Adipocyte (in vitro differentiated cells): ENCODE measurements at regions not wholly inside any gene's neighbourhood (a gene's known extent, or its start where the extent isn't known, plus 50 kb on each side); places are given as distances from the start of the nearest gene placed in this dataset.

ENCODE experiments used
- DNase-seq: peaks from one replicate; pipeline ENCODE4 v3.0.0-alpha.2; 2015; ENCODE audit warnings: low read depth
- H3K27me3 ChIP-seq: replicated peaks from 2 replicates; pipeline ENCODE4 v1.7.0; 2013; ENCODE audit warnings: mild to moderate bottlenecking, low read length, moderate library complexity; ENCODE audit not compliant: control insufficient read depth, insufficient read depth
- H3K36me3 ChIP-seq: 2 replicates; pipeline ENCODE4 v1.7.0; 2013; ENCODE audit warnings: low read length, mild to moderate bottlenecking, moderate library complexity; ENCODE audit not compliant: control insufficient read depth, insufficient read depth, severe bottlenecking
- H3K4me1 ChIP-seq: 2 replicates; pipeline ENCODE4 v1.7.0; 2013; ENCODE audit warnings: mild to moderate bottlenecking, low read length, moderate library complexity; ENCODE audit not compliant: control insufficient read depth, insufficient read depth
- H3K4me3 ChIP-seq: 2 replicates; pipeline ENCODE4 v1.7.0; 2013; ENCODE audit warnings: mild to moderate bottlenecking, low read length, moderate library complexity
- H3K9ac ChIP-seq: 2 replicates; pipeline ENCODE4 v1.7.0; 2013; ENCODE audit warnings: mild to moderate bottlenecking, low read length, moderate library complexity
- H3K9me3 ChIP-seq: 2 replicates; pipeline ENCODE4 v1.7.0; 2013; ENCODE audit warnings: mild to moderate bottlenecking, low read length, moderate library complexity; ENCODE audit not compliant: control insufficient read depth

DNA sequence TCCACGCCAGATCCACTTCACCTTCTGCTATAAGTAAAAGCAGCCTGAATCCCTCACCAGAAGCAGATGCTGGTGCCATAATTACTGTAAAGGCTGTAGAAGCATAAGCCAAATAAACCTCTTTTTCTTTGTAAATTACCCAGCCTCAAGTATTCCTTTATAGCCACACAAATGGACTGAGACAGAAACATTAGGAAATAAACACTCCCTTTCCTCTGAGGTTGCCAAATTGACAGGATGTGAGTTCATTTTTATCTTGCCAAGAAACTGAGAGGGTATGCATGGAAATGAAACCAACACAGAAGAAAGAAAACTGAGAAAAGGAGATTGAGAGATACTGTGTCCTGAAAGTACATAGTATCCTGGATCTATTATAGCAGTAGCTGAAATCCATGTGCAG lies 481.2 kb downstream of the HAO1 start:
- Histone ChIP-seq H3K4me1 (peaks cover 4% of the 10 kb centered on the region), H3K9ac (no peak overlapping the region), H3K36me3 (no peaks in the 10 kb centered on the region), H3K4me3 (peak overlapping the region; percentile 10), H3K27me3 (no peaks in the 10 kb centered on the region), H3K9me3 (no peaks in the 10 kb centered on the region)
- DNase-seq: no peak

DNA sequence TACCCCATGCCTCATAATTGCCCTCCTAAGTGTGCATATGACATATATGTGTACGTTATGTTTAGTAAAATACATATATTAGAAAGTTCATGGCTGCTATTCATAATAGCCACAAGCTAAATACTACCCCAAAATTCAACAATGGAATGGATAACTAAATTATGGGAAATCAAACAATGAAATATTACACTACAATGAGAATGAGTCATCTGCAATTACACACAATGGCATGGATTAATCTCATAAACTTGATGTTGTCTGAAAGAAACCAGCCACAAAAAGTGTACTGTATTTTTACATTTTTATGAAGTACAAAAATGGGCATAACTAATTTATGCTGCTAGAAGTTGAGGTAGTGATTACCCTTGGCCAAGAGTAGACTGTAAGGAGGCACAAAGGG lies 477.0 kb downstream of the HAO1 start:
- no peak overlapping the region for H3K4me3 ChIP-seq
- H3K4me1 ChIP-seq: peaks cover 4% of the 10 kb centered on the region
- no peaks in the 10 kb centered on the region for H3K36me3 ChIP-seq
- no peak overlapping the region for H3K9ac ChIP-seq
- H3K9me3 ChIP-seq: peaks cover 10% of the 10 kb centered on the region
- DNase-seq: no peak
- no peaks in the 10 kb centered on the region for H3K27me3 ChIP-seq

DNA sequence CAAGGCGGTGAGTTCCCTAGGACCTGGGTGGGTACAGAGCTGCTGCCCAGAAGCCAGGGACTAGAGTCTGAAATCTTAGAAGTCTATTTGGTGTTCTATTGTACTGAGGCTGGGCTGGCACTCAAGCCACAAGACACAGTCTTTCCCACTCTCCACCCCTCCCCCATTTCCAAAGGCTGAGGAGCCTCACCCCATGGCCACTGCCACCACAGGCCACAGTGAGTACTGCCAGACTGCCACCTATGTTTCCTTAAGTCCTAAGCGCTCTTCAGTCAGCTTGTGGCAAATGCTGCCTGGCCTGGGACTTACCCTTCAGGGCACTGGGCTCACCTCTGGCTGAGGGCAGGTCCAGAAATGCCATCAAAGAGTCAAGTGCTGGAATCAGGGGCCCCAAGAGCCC lies 469.3 kb downstream of the HAO1 start:
- Histone ChIP-seq H3K9ac (no peak overlapping the region), H3K4me3 (no peak overlapping the region), H3K36me3 (no peaks in the 10 kb centered on the region), H3K4me1 (no peaks in the 10 kb centered on the region), H3K27me3 (no peaks in the 10 kb centered on the region), H3K9me3 (peaks cover 10% of the 10 kb centered on the region)
- DNase-seq: no peak

DNA sequence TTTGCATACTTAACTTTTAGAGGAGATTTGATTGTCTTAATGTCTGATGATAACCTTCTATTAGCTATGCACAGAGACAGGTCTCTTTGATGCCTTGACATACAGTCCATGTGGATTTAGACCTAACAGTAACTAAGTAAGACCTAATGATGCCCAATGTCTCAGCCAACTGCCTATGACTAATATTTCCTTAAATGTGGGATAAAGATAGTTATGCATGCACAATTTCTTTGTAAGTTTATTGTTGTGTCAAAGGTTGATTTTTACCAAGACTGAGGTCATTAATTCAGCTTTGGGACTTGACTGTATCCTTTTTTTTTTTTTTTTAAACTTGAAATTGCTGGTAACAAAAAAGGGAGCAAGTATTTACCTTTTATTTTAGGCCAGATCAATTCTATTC lies 450.0 kb downstream of the HAO1 start:
- no peak overlapping the region for H3K4me3 ChIP-seq
- DNase-seq: no peak
- peaks cover 7% of the 10 kb centered on the region for H3K9me3 ChIP-seq
- H3K4me1 ChIP-seq: no peaks in the 10 kb centered on the region
- H3K27me3 ChIP-seq: no peaks in the 10 kb centered on the region
- no peak overlapping the region for H3K9ac ChIP-seq
- no peaks in the 10 kb centered on the region for H3K36me3 ChIP-seq

DNA sequence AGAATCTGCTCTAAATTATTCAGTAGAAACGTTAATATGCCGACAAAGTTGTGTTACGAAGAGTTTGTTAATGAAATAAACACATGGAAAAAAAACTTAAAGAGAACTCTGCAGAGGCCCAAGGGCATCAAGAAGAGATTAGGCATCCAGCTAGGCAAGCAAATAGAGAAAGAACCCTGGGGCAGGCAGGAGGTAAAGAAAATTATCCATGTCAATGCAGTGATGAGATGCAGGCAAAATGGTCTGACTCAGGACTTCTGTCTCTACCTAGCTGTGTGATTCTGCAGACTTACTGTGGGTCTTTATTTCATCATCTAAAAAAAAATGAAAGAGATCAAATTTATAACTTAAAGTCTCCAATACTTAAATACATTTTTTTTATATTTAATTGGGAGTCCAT lies 448.0 kb downstream of the HAO1 start:
- DNase-seq: no peak
- Histone ChIP-seq H3K4me1 (peaks cover 3% of the 10 kb centered on the region), H3K27me3 (no peaks in the 10 kb centered on the region), H3K9ac (no peak overlapping the region), H3K9me3 (peaks cover 7% of the 10 kb centered on the region), H3K4me3 (no peak overlapping the region), H3K36me3 (no peaks in the 10 kb centered on the region)

DNA sequence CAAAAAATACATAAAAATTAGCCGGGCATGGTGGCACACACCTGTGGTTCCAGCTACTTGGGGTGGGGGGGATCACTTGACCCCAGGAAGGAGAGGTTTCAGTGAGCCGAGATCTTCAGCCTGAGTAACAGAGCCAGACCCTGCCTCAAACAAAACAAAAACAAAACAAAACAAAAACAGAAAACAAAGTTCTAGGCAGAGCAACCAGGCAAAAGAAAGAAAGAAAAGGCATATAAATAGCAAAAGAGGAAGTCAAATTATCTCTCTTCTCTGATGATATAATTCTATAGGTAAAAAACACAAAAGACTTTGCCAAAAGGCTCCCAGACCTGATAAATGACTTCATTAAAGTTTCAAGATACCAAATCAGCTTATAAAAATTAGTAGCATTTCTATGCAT lies 446.9 kb downstream of the HAO1 start:
- no peaks in the 10 kb centered on the region for H3K27me3 ChIP-seq
- peaks cover 3% of the 10 kb centered on the region for H3K4me1 ChIP-seq
- H3K36me3 ChIP-seq: no peaks in the 10 kb centered on the region
- H3K9me3 ChIP-seq: peaks cover 7% of the 10 kb centered on the region
- no peak for DNase-seq
- no peak overlapping the region for H3K4me3 ChIP-seq
- no peak overlapping the region for H3K9ac ChIP-seq

DNA sequence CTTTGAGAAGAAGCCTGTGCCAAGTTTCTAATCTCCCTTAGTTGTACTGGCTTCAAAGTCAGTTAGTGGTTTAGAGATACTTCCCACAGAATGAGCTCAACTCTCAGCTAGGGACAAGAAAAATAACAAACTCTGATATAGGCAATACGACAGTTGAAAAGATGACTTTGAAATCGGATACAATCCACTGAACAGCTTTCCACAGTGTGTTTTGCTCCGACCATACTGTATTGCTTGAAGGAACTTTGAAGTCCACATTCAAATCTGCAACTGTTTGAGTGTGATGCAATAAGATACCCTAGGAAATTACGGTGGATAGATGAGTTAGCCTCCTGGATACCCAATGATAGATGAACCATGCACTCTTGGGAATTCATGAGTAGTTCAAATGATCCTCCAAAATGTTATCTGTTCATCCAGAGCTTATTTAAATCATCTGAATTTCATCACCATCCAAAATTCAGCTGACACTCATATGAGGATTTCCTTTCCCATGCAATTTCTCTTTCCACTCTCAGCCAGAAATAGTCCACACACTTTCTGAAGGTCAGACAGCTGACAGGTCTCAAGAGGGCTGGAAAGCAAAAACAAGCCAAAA lies 443.8 kb downstream of the HAO1 start:
- H3K4me1 ChIP-seq: peaks cover 3% of the 10 kb centered on the region
- no peak for DNase-seq
- H3K36me3 ChIP-seq: no peaks in the 10 kb centered on the region
- H3K9me3 ChIP-seq: peaks cover 7% of the 10 kb centered on the region
- no peaks in the 10 kb centered on the region for H3K27me3 ChIP-seq
- no peak overlapping the region for H3K4me3 ChIP-seq
- no peak overlapping the region for H3K9ac ChIP-seq

DNA sequence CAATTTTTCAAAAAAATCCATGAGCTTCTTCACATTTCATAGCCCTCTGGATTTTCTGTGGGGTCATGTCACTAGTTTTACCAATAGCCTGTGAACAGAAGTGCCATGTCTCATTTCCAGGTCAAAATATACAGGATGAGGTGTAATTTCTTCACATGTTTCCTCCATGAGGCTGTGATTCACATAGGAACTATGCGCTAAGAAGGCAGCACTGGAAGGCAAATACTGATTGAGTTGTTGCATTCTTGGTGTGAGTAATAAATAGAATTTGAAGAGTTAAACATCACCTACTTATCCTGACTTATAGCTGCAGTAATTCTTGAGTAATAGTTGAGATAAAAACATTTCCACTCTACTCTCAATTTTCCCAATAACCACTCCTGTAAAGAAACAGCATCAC lies 442.3 kb downstream of the HAO1 start:
- Histone ChIP-seq H3K4me3 (no peak overlapping the region), H3K9me3 (peaks cover 7% of the 10 kb centered on the region), H3K9ac (no peak overlapping the region), H3K27me3 (no peaks in the 10 kb centered on the region), H3K36me3 (no peaks in the 10 kb centered on the region), H3K4me1 (peaks cover 3% of the 10 kb centered on the region)
- no peak for DNase-seq

DNA sequence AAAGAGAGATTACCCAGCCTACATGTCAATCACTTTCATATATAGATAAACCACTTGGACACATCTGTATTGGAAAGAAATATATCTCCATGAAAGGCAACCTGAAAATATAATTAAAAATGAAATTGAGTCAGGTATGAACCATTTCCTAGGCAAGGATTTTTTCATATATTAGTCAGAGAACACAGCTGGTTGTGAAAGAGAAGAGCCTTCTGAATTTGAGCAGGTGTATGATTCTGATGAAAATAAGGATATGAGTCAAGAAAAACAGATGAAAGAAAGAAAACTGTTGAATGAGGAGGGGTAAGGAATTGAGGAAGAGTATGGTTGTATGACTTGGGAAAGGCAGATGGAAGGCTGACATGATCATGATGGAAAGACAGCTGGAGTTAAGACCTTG lies 441.1 kb downstream of the HAO1 start:
- H3K36me3 ChIP-seq: no peaks in the 10 kb centered on the region
- DNase-seq: no peak
- H3K27me3 ChIP-seq: no peaks in the 10 kb centered on the region
- no peak overlapping the region for H3K4me3 ChIP-seq
- peaks cover under 1% of the 10 kb centered on the region for H3K9me3 ChIP-seq
- H3K4me1 ChIP-seq: peaks cover 11% of the 10 kb centered on the region
- H3K9ac ChIP-seq: no peak overlapping the region

DNA sequence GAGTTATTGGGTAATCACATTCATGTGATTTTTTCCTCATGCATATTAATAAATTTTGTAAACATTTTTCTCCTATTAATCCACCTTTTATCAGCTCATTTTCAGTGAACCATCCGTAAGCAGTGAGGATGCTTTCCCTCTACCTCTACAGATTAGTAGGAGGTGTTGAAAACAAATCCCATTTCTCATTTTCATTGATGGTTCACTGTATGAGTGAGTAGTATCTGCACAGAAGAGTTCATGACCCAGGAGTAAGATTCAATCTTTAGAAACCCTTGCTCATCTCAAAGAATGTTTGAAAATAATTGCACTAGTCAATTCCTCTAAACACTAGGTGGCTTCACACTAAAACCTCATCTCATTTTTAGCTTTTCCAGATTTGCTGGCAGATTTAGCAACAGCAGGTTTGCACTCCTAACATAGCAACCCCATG lies 440.0 kb downstream of the HAO1 start:
- H3K4me3 ChIP-seq: no peak overlapping the region
- H3K4me1 ChIP-seq: peaks cover 11% of the 10 kb centered on the region
- H3K36me3 ChIP-seq: no peaks in the 10 kb centered on the region
- no peaks in the 10 kb centered on the region for H3K27me3 ChIP-seq
- no peaks in the 10 kb centered on the region for H3K9me3 ChIP-seq
- no peak for DNase-seq
- no peak overlapping the region for H3K9ac ChIP-seq

DNA sequence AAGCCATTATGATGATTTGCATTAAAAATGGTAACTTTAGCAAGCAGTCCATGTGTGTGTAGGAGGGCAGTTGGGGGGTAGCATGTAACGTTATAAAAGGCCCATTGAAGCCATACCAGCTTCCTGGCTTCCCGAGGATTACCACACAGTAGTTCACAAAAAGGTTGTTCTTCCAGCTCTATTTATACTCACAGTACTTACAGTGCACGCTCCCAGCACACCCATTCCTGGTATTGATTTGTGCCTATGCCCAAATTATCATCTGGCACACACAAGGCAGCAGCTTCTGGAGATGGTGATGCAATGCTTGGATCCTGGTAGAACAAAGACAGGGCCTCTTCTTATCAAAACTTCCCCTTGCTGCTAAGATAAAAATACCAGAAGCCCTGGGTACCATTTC lies 436.8 kb downstream of the HAO1 start:
- Histone ChIP-seq H3K9me3 (no peaks in the 10 kb centered on the region), H3K4me3 (no peak overlapping the region), H3K9ac (no peak overlapping the region), H3K27me3 (no peaks in the 10 kb centered on the region), H3K4me1 (peaks cover 7% of the 10 kb centered on the region), H3K36me3 (no peaks in the 10 kb centered on the region)
- DNase-seq: no peak

DNA sequence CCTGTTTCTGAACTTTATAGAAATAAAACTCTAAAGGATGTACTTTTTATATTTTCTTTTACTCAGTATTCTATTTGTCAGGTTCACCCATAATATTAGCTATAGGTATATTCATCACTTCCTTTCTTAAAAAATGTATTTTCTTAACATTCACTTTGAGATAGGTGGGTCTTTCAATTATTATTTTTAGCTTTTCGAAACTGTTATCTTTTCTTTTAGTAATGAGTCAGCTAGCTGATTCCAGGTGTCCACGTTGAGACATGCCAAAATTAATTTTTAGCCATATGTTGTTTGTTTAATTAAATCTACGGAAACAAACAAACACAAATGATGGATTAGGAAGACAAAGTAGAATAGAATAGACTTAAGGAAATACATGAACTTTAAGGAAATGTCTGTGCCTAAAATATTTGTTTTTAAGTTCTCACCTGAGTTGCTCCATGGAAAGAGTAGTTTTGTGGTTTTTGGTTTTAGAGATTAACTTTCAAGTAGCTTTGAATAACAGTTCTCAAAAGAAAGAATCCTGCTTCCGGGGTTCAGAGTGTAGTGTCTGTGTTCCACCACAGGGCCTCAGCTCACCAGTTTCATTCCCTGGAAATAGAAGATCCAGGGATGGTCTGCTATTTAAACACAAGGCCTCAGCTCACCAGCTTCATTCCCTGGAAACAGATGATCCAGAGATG lies 435.0 kb downstream of the HAO1 start:
- Histone ChIP-seq H3K9me3 (no peaks in the 10 kb centered on the region), H3K4me1 (peaks cover 7% of the 10 kb centered on the region), H3K27me3 (no peaks in the 10 kb centered on the region), H3K36me3 (no peaks in the 10 kb centered on the region), H3K4me3 (no peak overlapping the region), H3K9ac (no peak overlapping the region)
- DNase-seq: no peak
